ENCODE measurements at regions not wholly inside any gene's neighbourhood (a gene's known extent, or its start where the extent isn't known, plus 50 kb on each side); places are given as distances from the start of the nearest gene placed in this dataset.

DNA sequence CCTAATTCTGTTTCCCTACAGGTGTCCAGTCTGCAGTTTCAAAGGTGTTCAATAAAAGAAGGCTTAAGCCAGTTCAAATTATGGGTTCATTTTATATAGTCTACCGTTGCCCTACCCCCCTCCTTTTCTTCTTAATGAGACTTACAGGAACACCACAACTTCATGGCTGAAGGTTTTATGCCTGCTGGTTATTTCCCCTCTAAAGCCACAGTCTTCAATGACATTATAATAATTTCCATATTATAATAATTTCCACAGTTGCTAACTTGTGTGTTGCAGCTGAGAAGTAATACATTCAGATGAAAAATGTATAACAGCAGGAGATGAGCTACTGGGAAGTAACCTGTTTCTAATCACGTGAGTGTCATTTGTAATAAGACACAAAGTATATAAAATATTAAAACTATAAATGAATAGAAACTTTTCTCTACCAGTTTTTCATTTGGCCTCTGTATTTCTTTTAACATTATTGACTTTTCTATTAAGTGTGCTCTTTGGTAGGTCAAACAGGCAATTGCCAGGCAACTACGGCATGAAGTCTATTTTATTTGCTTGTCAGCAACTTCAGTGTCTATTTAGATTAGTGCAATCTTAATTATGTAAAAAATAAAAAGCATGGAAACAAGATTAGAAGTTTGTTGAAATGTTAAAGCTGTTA, 120.5 kb upstream of the HMHB1 start:
- DNase-seq = no peak

- DNase-seq = no peak
These were observed 124.4 kb upstream of the HMHB1 start for GRCh38 chr5:143687604-143688003.

- DNase-seq = no peak
These were observed 126.6 kb upstream of the HMHB1 start for GRCh38 chr5:143685246-143685815.

DNA sequence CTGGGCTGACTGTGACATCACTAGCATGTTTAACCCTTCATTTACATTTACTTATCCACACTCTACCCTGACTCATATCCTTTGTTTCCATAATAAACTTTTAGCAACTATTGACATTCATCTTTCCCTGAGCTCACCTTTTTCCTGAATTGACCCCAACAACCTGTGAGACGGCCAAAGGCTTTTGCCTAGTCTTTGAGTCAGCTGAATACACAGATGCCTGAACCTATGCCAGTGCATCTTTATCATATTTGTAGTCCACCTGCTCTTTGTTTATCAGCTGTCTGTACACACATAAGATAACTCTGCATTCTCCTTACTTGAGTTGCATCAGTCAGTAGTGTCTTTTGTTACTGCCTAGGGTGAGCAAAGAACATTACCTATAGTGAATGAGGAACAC, 128.5 kb upstream of the HMHB1 start:
- DNase-seq = no peak

- no peak for DNase-seq
These were observed 129.0 kb upstream of the HMHB1 start for GRCh38 chr5:143682929-143683386.

DNA sequence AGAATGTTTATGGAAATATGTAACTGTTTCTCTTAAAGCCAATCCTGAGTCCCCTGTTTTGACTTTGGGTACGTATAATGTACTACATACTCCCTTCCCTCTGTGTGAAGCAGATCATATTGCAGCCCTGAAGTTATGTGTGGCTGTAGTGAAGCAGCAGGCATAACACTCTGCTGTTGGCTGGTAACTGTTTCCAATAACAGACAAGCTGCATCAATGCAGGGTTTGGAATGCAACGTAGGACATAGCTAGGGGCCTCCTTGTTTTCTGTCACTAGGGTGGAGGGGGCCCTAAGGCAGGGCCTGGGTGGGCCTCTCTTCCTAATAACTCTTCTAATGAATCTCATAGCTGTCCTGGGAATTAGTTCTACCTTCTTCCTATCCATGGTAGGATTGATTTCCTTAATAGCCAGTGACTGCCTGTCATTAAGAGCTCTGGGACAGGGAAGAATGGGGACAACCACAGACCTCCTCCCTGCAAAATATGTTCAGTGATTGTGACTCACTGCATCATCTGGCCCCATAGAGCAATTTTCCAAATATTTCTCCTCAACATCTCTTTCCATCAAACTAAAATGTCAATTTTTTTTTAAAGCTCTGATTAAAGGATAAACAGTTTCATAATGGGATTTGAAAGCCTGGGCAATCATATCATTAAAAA, 129.6 kb upstream of the HMHB1 start:
- no peak for DNase-seq

DNA sequence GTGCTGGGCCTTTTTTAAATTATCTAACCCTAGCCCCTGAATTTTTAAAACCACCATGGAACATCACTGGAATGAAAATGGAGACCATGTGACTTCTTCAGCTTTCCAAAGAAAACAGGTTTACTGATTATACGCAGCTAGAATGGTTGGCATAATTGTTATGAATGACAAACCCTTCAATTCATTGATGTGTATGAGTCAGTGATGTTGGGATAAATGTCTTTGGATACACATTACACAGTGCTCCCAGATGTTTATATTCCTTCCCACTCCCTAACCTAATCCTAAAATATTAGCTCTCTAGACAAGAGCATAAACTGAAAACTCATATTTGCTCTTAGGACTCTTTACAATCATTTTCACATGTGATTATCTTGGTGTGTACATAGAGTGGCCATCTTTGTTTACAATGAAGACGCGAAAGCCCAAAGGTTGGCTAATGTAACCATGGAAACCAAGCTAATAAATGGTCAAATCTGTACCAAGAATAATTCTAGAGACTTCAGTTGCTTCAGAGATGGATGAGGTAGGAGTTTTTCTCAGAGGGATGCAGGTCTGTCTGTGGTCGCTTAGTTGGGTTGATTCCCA, 131.2 kb upstream of the HMHB1 start:
- no peak for DNase-seq

DNA sequence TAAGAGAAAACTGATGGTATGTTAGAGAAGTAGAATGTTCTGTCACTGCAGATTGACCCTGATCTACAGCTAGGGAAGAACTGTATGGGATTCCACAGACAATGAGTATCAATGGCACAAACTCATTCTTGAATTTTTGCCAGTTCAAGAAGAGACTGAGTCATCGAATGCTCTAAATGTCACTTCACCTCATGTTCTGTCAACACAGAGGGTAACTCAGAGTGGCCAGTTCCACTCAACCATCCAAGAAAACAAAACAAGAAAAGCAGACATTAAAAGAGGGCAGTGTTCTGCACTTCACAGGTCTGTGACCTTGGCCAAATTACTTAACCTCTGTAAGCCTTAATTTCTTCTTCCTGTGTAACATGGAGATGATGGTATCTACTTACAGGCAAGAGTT, 132.2 kb upstream of the HMHB1 start:
- no peak for DNase-seq

GRCh38 chr5:143678148-143678905, 133.6 kb upstream of the HMHB1 start:
- DNase-seq = no peak

GRCh38 chr5:143677403-143677802, 134.6 kb upstream of the HMHB1 start:
- DNase-seq = no peak

GRCh38 chr5:143676802-143677201, 135.2 kb upstream of the HMHB1 start:
- DNase-seq = no peak

GRCh38 chr5:143674469-143674786, 137.5 kb upstream of the HMHB1 start:
- DNase-seq = no peak

DNA sequence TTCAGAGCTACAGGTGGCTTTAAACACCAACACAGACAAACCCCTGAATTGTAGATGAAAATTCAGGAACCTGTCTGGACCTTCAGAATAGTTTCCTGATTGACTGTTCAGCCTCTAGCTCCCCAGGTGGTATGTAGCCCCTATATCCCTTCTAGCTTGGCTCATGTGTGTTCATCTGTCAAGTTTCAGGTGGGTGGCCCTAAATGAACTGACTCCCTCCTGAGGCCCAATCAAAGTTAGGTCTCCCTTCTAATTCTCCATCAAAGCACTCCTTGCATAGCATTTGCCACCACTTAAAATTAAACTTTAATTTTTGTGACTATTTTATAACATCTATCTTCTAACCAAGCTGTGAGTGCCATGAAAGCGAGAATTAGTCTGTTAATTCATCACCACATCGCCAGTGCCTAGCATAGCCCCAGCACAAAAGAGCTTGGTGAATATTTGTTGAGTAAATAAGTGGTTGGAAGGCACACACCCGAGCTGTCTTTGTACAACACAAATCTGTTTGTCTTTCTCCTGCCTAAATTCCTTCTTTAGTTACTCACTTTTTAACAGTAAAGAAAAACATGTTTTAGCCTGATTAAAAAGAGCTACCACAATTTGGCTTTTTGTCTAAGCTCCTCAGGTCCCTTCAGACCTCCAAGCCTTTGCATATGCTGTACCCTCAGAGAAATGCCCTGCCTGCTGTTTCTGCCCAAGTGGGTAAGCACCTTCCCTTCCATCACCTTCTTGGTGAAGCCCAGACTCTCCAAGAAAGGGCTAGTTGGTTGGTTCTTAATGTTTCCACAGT, 138.1 kb upstream of the HMHB1 start:
- no peak for DNase-seq

DNA sequence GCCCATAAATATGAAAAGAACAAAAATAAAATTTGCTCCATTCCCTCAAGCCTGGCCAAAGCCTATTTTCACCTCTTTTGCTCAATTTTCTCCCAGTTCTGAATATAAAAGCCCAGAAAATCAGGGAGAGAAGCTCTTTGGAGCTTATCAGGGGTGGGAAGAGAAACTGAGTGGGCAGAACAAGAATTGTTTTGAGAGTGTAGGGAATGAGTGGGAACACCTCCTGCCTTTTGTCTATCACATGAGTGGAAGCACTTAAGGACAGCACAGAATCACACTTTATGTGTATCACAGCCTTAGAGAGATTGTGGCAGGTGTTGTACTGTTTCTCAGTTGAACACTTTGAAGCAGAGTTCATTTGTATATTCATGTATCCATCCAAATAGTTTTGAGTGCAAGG, 139.2 kb upstream of the HMHB1 start:
- no peak for DNase-seq

DNA sequence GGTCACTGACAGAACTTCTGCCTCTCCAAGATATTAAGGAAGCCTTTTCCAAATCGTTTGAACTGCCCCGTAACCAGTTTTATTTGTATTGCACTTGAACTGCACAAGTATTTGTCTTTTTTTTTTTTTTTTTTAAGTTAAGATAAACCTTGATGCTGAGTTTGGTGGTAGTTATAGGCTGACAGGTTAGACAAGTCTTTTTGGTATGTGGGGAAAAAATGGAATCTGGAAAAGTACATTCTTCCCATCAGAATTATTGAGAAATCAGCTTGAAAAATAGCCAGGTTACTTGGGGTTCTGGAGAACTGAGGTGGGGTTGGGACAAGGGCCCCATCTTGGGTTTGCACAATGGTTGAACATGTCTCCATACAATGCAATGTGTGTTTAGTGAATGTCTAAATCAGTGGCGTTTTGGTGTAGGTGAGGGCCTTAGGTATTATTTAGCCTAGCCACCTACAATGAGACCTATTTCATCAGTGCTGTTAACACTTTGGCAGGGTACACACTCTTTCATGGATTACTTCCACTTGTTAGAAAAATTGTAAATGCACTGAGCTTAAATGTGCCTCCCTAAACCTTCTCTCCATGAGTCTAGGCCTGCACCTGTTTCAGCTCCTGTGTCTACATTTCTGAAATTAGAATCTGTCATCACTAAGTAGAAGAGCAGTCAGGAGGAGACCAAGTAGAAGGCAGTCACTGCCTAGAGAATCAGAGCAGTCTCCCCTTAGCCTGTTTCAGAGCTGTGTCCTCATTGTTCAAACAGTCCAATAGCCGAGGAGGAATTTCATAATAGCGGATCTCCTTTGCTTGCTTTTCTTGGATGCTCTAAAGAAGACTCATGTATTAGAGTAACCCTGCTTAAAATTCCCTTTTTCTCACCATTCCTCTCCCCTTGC, 140.0 kb upstream of the HMHB1 start:
- no peak for DNase-seq

- no peak for DNase-seq
These were observed 140.9 kb upstream of the HMHB1 start for GRCh38 chr5:143671021-143671420.

- DNase-seq = no peak
These were observed 146.1 kb upstream of the HMHB1 start for GRCh38 chr5:143665866-143666265.

DNA sequence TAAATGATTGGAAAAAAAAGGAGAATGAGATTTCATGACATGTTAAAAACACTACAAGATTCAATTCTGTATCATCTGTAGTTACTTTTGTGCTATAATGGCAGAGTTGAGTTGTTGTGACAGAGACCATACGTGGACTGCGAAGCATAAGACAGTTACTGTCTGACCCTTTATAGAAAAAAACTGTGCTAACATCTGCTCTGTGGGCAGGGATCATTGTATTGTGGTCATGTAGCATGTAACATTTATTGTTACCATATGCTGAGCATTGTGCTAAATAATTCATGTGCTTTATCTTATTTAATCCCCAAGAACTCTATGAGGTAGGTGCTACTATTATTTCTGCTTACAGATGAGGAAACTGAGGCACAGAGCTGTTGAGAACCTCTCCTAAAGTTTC, 147.3 kb upstream of the HMHB1 start:
- no peak for DNase-seq

- no peak for DNase-seq
These were observed 148.1 kb upstream of the HMHB1 start for GRCh38 chr5:143663872-143664271.

GRCh38 chr5:143662020-143662419, 149.9 kb upstream of the HMHB1 start:
- no peak for DNase-seq

DNA sequence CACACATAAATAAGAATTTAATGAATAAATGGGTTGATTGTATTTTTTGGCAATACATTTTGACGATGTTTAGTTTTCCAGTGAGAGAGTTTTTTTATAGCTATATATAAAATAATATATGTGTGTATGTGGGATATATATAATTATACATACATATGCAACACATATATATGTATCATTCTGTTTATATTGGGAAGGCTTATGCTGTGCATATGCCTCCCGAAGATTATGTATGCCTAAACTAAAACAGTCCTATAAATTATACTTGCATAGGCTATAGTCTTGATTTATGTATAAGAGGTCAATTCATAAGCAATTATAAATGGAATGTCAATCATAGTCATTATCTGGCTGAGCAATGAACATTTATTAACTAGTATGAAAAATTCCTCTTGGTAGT, 151.3 kb upstream of the HMHB1 start:
- DNase-seq = no peak
